Adrenal gland (tissue), 9 donors: ENCODE measurements at regions not wholly inside any gene's neighbourhood (a gene's known extent, or its start where the extent isn't known, plus 50 kb on each side); places are given as distances from the start of the nearest gene placed in this dataset.

Experiments used
- DNase-seq, 7 donors: peaks; one replicate each; pipeline ENCODE4 v3.0.0-alpha.2; 2019 to 2020
- H3K27ac ChIP-seq, 5 donors: fragments of 200-600 bp; sonication (generic) in 4 of 5; 1 replicate in 3 of 5; 2 replicates in 2 of 5; pipeline versions ENCODE4 v1.5.1 to v1.8.0; 2016 to 2020; ENCODE audit warnings: mild to moderate bottlenecking in 1 of 5
- H3K27me3 ChIP-seq: fragments of 200-600 bp; 2 replicates; pipeline ENCODE4 v1.8.0; 2021
- H3K36me3 ChIP-seq, 2 donors: fragments of 200-600 bp; replicated peaks in 1 of 2; 1 replicate in 1 of 2; 2 replicates in 1 of 2; pipeline versions ENCODE4 v1.5.1 to v1.8.0; 2018 to 2022
- H3K4me1 ChIP-seq, 2 donors: fragments of 200-600 bp; replicated peaks in 1 of 2; 1 replicate in 1 of 2; 2 replicates in 1 of 2; pipeline versions ENCODE4 v1.5.1 to v1.8.0; 2018 to 2021
- H3K4me3 ChIP-seq, 4 donors: fragments of 200-600 bp; sonication (generic) in 3 of 4; one replicate each; pipeline ENCODE4 v1.5.1; 2016 to 2018
- H3K9me3 ChIP-seq, 3 donors: fragments of 200-600 bp; sonication (generic) in 1 of 3; replicated peaks in 1 of 3; 1 replicate in 2 of 3; 2 replicates in 1 of 3; pipeline versions ENCODE4 v1.5.1 to v1.8.0; 2016 to 2021
- CTCF ChIP-seq, 6 experiments: fragments of 450-650 bp in 4 of 6; fragments of 200-600 bp in 2 of 6; sonication (generic) in 1 of 6; IDR thresholded peaks; 1 replicate in 5 of 6; 2 replicates in 1 of 6; pipeline versions ENCODE4 v1.5.1 to v1.8.0; 2016 to 2021; ENCODE audit warnings: antibody characterized with exemption in 6 of 6, mild to moderate bottlenecking in 2 of 6, moderate library complexity in 1 of 6
- POLR2A ChIP-seq, 2 donors: fragments of 450-650 bp; IDR thresholded peaks; one replicate each; pipeline ENCODE4 v1.6.1; 2017; ENCODE audit warnings: antibody characterized with exemption in 2 of 2, mild to moderate bottlenecking in 2 of 2, moderate library complexity in 1 of 2
- WGBS, 4 donors: extraction: QIAGEN DNeasy Blood & Tissue Kit in 2 of 4; methylation state at CpG; one replicate each; pipeline versions ENCODE4 v1.1.5 to v1.1.7; 2013 to 2017; 5-methylcytosine and 5-hydroxymethylcytosine counted together
- intact Hi-C, 2 donors: fragments of 100-400 bp; cut with DNase I; formaldehyde crosslinking; loops; one replicate each; pipeline versions ENCODE4 v1.14.1 to v1.15.0; 2022 to 2023
- donor health status: healthy with polysubstance abuse.
- donor health status: Bipolar disorder and iron deficiency.
- donor health status: DM: yes; HTN: yes; CAD: no.
- donor health status: DM: no; HTN: no; CAD: no.
- donor health status: DM: no; HTN: no; CAD: no.

- intact Hi-C loops: no loop called here
Observed at GRCh38 chr6:50187351-50187921, 137.7 kb upstream of the DEFB112 start.

GRCh38 chr6:50198245-50198644 lies 148.5 kb upstream of the DEFB112 start:
- intact Hi-C loops: no loop called here
- Histone ChIP-seq H3K4me1 (no peaks in the 10 kb centered on the region), H3K27me3 (no peaks in the 10 kb centered on the region), H3K36me3 (no peaks in the 10 kb centered on the region), H3K27ac (no peak overlapping the region), H3K4me3 (no peak overlapping the region), H3K9me3 (no peaks in the 10 kb centered on the region)
- TF ChIP-seq CTCF (IDR thresholded peaks at IDR 0.05) (no peak), POLR2A (IDR thresholded peaks at IDR 0.05) (no peak)
- no peak for DNase-seq
- 87 to 99% (median 92%) methylated on average over 4 of the region's 4 CpGs for WGBS, 4 donors

More at GRCh38 chr6:50187351-50187921, 137.7 kb upstream of the DEFB112 start:
- Histone ChIP-seq H3K36me3 (no peaks in the 10 kb centered on the region), H3K27me3 (no peaks in the 10 kb centered on the region), H3K9me3 (no peaks in the 10 kb centered on the region), H3K4me1 (peaks cover 0 to 5% of the 10 kb centered on the region in 2 donors), H3K27ac (no peak overlapping the region), H3K4me3 (no peak overlapping the region)
- DNase-seq: no peak
- 72 to 82% (median 74%) methylated on average over 7 of the region's 7 CpGs for WGBS, 4 donors
- no peak for TF ChIP-seq POLR2A (IDR thresholded peaks at IDR 0.05)

GRCh38 chr6:50202766-50203165 lies 153.0 kb upstream of the DEFB112 start:
- no peaks in the 10 kb centered on the region for H3K4me1 ChIP-seq
- no peak for DNase-seq
- no peak overlapping the region for H3K27ac ChIP-seq
- no peaks in the 10 kb centered on the region for H3K27me3 ChIP-seq
- H3K4me3 ChIP-seq: no peak overlapping the region
- H3K36me3 ChIP-seq: no peaks in the 10 kb centered on the region
- H3K9me3 ChIP-seq: no peaks in the 10 kb centered on the region
- intact Hi-C loops: no loop called here
- no peak for TF ChIP-seq POLR2A (IDR thresholded peaks at IDR 0.05)
- TF ChIP-seq CTCF (IDR thresholded peaks at IDR 0.05): no peak

GRCh38 chr6:50211582-50211981 lies 161.9 kb upstream of the DEFB112 start:
- WGBS, 4 donors: 89 to 97% (median 95%) methylated on average over 1 of the region's 1 CpG
- no peak for TF ChIP-seq POLR2A (IDR thresholded peaks at IDR 0.05)
- no peak for TF ChIP-seq CTCF (IDR thresholded peaks at IDR 0.05)
- Histone ChIP-seq H3K36me3 (no peaks in the 10 kb centered on the region), H3K9me3 (no peaks in the 10 kb centered on the region), H3K4me3 (no peak overlapping the region), H3K4me1 (no peaks in the 10 kb centered on the region), H3K27ac (no peak overlapping the region), H3K27me3 (no peaks in the 10 kb centered on the region)
- no peak for DNase-seq
- intact Hi-C loops: no loop called here

GRCh38 chr6:50213146-50213545 lies 163.4 kb upstream of the DEFB112 start:
- TF ChIP-seq CTCF (IDR thresholded peaks at IDR 0.05) (no peak), POLR2A (IDR thresholded peaks at IDR 0.05) (no peak)
- no peak overlapping the region for H3K4me3 ChIP-seq
- no peaks in the 10 kb centered on the region for H3K4me1 ChIP-seq
- WGBS, 4 donors: 6 to 21% (median 13%) methylated on average over 1 of the region's 1 CpG
- no peak for DNase-seq
- H3K27me3 ChIP-seq: no peaks in the 10 kb centered on the region
- no peak overlapping the region for H3K27ac ChIP-seq
- no peaks in the 10 kb centered on the region for H3K36me3 ChIP-seq
- H3K9me3 ChIP-seq: no peaks in the 10 kb centered on the region
- intact Hi-C loops: no loop called here
